GM23248 (cell line): ENCODE measurements at regions not wholly inside any gene's neighbourhood (a gene's known extent, or its start where the extent isn't known, plus 50 kb on each side); places are given as distances from the start of the nearest gene placed in this dataset.

ENCODE experiments used
- EZH2 ChIP-seq: fragments of 200-600 bp; sonication (generic); IDR thresholded peaks from 2 replicates; pipeline ENCODE4 v1.6.1; 2018; ENCODE audit warnings: antibody characterized with exemption, mild to moderate bottlenecking; ENCODE audit not compliant: insufficient read depth, poor library complexity, severe bottlenecking
- EZH2phosphoT487 ChIP-seq: fragments of 200-600 bp; sonication (generic); IDR thresholded peaks from 2 replicates; pipeline ENCODE4 v1.6.1; 2018; ENCODE audit warnings: antibody characterized with exemption, moderate library complexity, mild to moderate bottlenecking, low read depth; ENCODE audit not compliant: insufficient read depth

GRCh38 chr2:193869564-193869963, 1674.8 kb upstream of the TMEFF2 start:
- TF ChIP-seq EZH2phosphoT487 (no peak), EZH2 (no peak)
